HEK293 (cell line): ENCODE measurements at regions not wholly inside any gene's neighbourhood (a gene's known extent, or its start where the extent isn't known, plus 50 kb on each side); places are given as distances from the start of the nearest gene placed in this dataset.

Source experiments
- CTCF ChIA-PET: fragments of 350-600 bp; formaldehyde crosslinking; extraction: SDS; loops from one replicate; lab custom pipeline; 2021; ENCODE audit warnings: antibody characterized with exemption; lab: Yijun Ruan, JAX
- POLR2A ChIA-PET: fragments of 300-600 bp; formaldehyde crosslinking; extraction: SDS; loops from one replicate; lab custom pipeline; 2020; ENCODE audit warnings: antibody characterized with exemption, inconsistent platforms; lab: Yijun Ruan, JAX
- H3K27ac ChIP-seq: fragments of 200-500 bp; sonication (Bioruptor generic); 2 replicates; pipeline ENCODE4 v1.5.1; 2014; ENCODE audit warnings: low read depth, low read length, control low read depth, inconsistent platforms; ENCODE audit errors: extremely low read depth
- H3K36me3 ChIP-seq, 2 experiments: fragments of 200-500 bp in 1 of 2; sonication (Bioruptor generic) in 1 of 2; 1 replicate in 1 of 2; 2 replicates in 1 of 2; pipeline ENCODE4 v1.5.1; 2014 to 2017; ENCODE audit warnings: inconsistent platforms in 2 of 2, low read length in 2 of 2; ENCODE audit not compliant: control insufficient read depth in 2 of 2, insufficient read depth in 1 of 2
- H3K4me1 ChIP-seq: fragments of 200-500 bp; sonication (Bioruptor generic); 2 replicates; pipeline ENCODE4 v1.5.1; 2014; ENCODE audit warnings: mild to moderate bottlenecking, low read length, inconsistent platforms; ENCODE audit not compliant: control insufficient read depth, insufficient read depth
- H3K4me3 ChIP-seq: 2 replicates; pipeline ENCODE4 v1.5.1; 2011; ENCODE audit warnings: low read depth, mild to moderate bottlenecking, control low read depth, low read length, moderate library complexity
- H3K9me3 ChIP-seq: fragments of 200-500 bp; sonication (Bioruptor generic); 2 replicates; pipeline ENCODE4 v1.5.1; 2014; ENCODE audit warnings: low read depth, low read length, inconsistent platforms; ENCODE audit not compliant: control insufficient read depth, insufficient read depth
- BCL11A ChIP-seq: fragments of 450-650 bp; formaldehyde crosslinking; IDR thresholded peaks from 2 replicates; pipeline ENCODE4 v1.5.1; 2016; ENCODE audit warnings: low read depth, missing biosample characterization, missing genetic modification characterization
- BCL6B ChIP-seq: fragments of 450-650 bp; formaldehyde crosslinking; IDR thresholded peaks from 2 replicates; pipeline ENCODE4 v1.5.1; 2017; ENCODE audit warnings: missing biosample characterization, missing genetic modification characterization
- GFI1B ChIP-seq: fragments of 450-650 bp; formaldehyde crosslinking; IDR thresholded peaks from 2 replicates; pipeline ENCODE4 v1.5.1; 2016; ENCODE audit warnings: missing biosample characterization, missing genetic modification characterization
- GLI4 ChIP-seq: fragments of 450-650 bp; formaldehyde crosslinking; IDR thresholded peaks from 2 replicates; pipeline ENCODE4 v1.5.1; 2016; ENCODE audit warnings: missing biosample characterization, missing genetic modification characterization
- HIC1 ChIP-seq: fragments of 450-650 bp; formaldehyde crosslinking; IDR thresholded peaks from 2 replicates; pipeline ENCODE4 v1.5.1; 2016; ENCODE audit warnings: missing biosample characterization, missing genetic modification characterization
- HOXA7 ChIP-seq: sonication (generic); formaldehyde crosslinking; IDR thresholded peaks from 2 replicates; pipeline ENCODE4 v1.8.1; 2022; ENCODE audit warnings: missing genetic modification reagents, borderline replicate concordance
- MEIS1 ChIP-seq: sonication (generic); formaldehyde crosslinking; IDR thresholded peaks from 2 replicates; pipeline ENCODE4 v1.8.1; 2022; ENCODE audit warnings: missing genetic modification reagents, mild to moderate bottlenecking, borderline replicate concordance
- MZF1 ChIP-seq: fragments of 450-650 bp; formaldehyde crosslinking; IDR thresholded peaks from 2 replicates; pipeline ENCODE4 v1.5.1; 2017; ENCODE audit warnings: missing biosample characterization, missing genetic modification characterization, borderline replicate concordance
- SALL2 ChIP-seq: fragments of 450-650 bp; formaldehyde crosslinking; IDR thresholded peaks from 2 replicates; pipeline ENCODE4 v1.5.0; 2017; ENCODE audit warnings: missing biosample characterization, mild to moderate bottlenecking, missing genetic modification characterization, borderline replicate concordance
- ZFP3 ChIP-seq: fragments of 450-650 bp; formaldehyde crosslinking; IDR thresholded peaks from 2 replicates; pipeline ENCODE4 v1.5.1; 2016; ENCODE audit warnings: low read depth, missing biosample characterization, missing genetic modification characterization
- ZFP41 ChIP-seq: fragments of 450-650 bp; formaldehyde crosslinking; IDR thresholded peaks from 2 replicates; pipeline ENCODE4 v1.5.1; 2016; ENCODE audit warnings: missing biosample characterization, missing genetic modification characterization, borderline replicate concordance
- ZNF155 ChIP-seq: fragments of 450-650 bp; formaldehyde crosslinking; IDR thresholded peaks from 2 replicates; pipeline ENCODE4 v1.5.1; 2016; ENCODE audit warnings: missing biosample characterization, missing genetic modification characterization
- ZNF2 ChIP-seq: fragments of 450-650 bp; formaldehyde crosslinking; IDR thresholded peaks from 2 replicates; pipeline ENCODE4 v1.5.1; 2016; ENCODE audit warnings: missing biosample characterization, missing genetic modification characterization
- ZNF26 ChIP-seq: fragments of 450-650 bp; formaldehyde crosslinking; IDR thresholded peaks from 2 replicates; pipeline ENCODE4 v1.5.1; 2016; ENCODE audit warnings: missing biosample characterization, missing genetic modification characterization
- ZNF280D ChIP-seq: fragments of 450-650 bp; formaldehyde crosslinking; IDR thresholded peaks from 2 replicates; pipeline ENCODE4 v1.5.1; 2016; ENCODE audit warnings: missing biosample characterization, missing genetic modification characterization
- ZNF366 ChIP-seq: fragments of 450-650 bp; formaldehyde crosslinking; conservative IDR thresholded peaks from 2 replicates; pipeline ENCODE4 v1.5.1; 2016; ENCODE audit warnings: missing biosample characterization, missing genetic modification characterization
- ZNF37A ChIP-seq: fragments of 450-650 bp; IDR thresholded peaks from 2 replicates; pipeline ENCODE4 v1.5.1; 2018; ENCODE audit warnings: missing biosample characterization, missing genetic modification characterization
- ZNF530 ChIP-seq: fragments of 450-650 bp; formaldehyde crosslinking; IDR thresholded peaks from 2 replicates; pipeline ENCODE4 v1.5.1; 2016; ENCODE audit warnings: low read depth, missing biosample characterization, missing genetic modification characterization
- ZNF626 ChIP-seq: fragments of 450-650 bp; sonication (Bioruptor Pico); formaldehyde crosslinking; IDR thresholded peaks from 2 replicates; pipeline ENCODE4 v1.5.1; 2018; ENCODE audit warnings: missing biosample characterization, missing genetic modification characterization, inconsistent platforms
- ZNF660 ChIP-seq: fragments of 450-650 bp; IDR thresholded peaks from 2 replicates; pipeline ENCODE4 v1.5.1; 2018; ENCODE audit warnings: missing biosample characterization, mild to moderate bottlenecking, missing genetic modification characterization
- ZNF704 ChIP-seq: fragments of 450-650 bp; formaldehyde crosslinking; IDR thresholded peaks from 2 replicates; pipeline ENCODE4 v1.5.1; 2016; ENCODE audit warnings: missing biosample characterization, missing genetic modification characterization
- ZNF768 ChIP-seq: fragments of 450-650 bp; formaldehyde crosslinking; IDR thresholded peaks from 2 replicates; pipeline ENCODE4 v1.5.1; 2018; ENCODE audit warnings: missing biosample characterization, mild to moderate bottlenecking, missing genetic modification characterization
- ZNF777 ChIP-seq: fragments of 450-650 bp; formaldehyde crosslinking; IDR thresholded peaks from 2 replicates; pipeline ENCODE4 v1.5.1; 2017; ENCODE audit warnings: missing biosample characterization, missing genetic modification characterization, borderline replicate concordance
- ZSCAN30 ChIP-seq: fragments of 450-650 bp; IDR thresholded peaks from 2 replicates; pipeline ENCODE4 v1.5.1; 2018; ENCODE audit warnings: missing biosample characterization, mild to moderate bottlenecking, missing genetic modification characterization, moderate library complexity
- ZXDB ChIP-seq: fragments of 450-650 bp; formaldehyde crosslinking; IDR thresholded peaks from 2 replicates; pipeline ENCODE4 v1.5.1; 2016; ENCODE audit warnings: missing biosample characterization, missing genetic modification characterization

GRCh38 chr4:82149750-82150149, 224.0 kb downstream of the HNRNPD start (continued):
- TF ChIP-seq ZNF280D (tag by site-specific recombination): no peak
- TF ChIP-seq MZF1 (tag by site-specific recombination): no peak
- no peak for TF ChIP-seq BCL11A
- no peak for TF ChIP-seq ZNF366 (tag by site-specific recombination)
- no peak for TF ChIP-seq ZNF2
- no peak for TF ChIP-seq ZNF26 (tag by site-specific recombination)
- no peak for TF ChIP-seq ZSCAN30 (tag by site-specific recombination)

GRCh38 chr4:82145850-82146249, 227.9 kb downstream of the HNRNPD start:
- TF ChIP-seq ZNF660 (no peak), GLI4 (no peak), ZFP41 (tag by site-specific recombination) (no peak), ZNF155 (no peak), HOXA7 (CRISPR knock-in tag) (no peak), MEIS1 (CRISPR knock-in tag) (no peak), ZNF626 (tag by site-specific recombination) (no peak)
- Histone ChIP-seq H3K9me3 (no peaks in the 10 kb centered on the region), H3K4me3 (no peak overlapping the region), H3K27ac (no peak overlapping the region), H3K4me1 (no peaks in the 10 kb centered on the region), H3K36me3 (no peaks in the 10 kb centered on the region)
- POLR2A ChIA-PET: no interaction called here
- CTCF ChIA-PET: interaction anchor here (0.7 kb wide), 1 partner anchor 63 kb away, joined by 3 read pairs; no protein-coding TSS in a partner anchor

- ChIA-PET POLR2A (no interaction called here), CTCF (no interaction called here)
- no peaks in the 10 kb centered on the region for H3K9me3 ChIP-seq
- no peaks in the 10 kb centered on the region for H3K36me3 ChIP-seq
- no peak overlapping the region for H3K27ac ChIP-seq
- TF ChIP-seq ZXDB (tag by site-specific recombination) (no peak), ZNF530 (tag by site-specific recombination) (no peak), ZNF2 (no peak), GFI1B (no peak), BCL6B (tag by site-specific recombination) (no peak), HIC1 (no peak), ZNF777 (tag by site-specific recombination) (no peak), ZNF37A (tag by site-specific recombination) (no peak), ZNF768 (tag by site-specific recombination) (no peak), SALL2 (tag by site-specific recombination) (no peak), ZFP3 (tag by site-specific recombination) (no peak), ZNF704 (no peak)
- no peaks in the 10 kb centered on the region for H3K4me1 ChIP-seq
- no peak overlapping the region for H3K4me3 ChIP-seq
Observed at GRCh38 chr4:82140422-82140821, 233.4 kb downstream of the HNRNPD start.
